ENCODE measurements at regions not wholly inside any gene's neighbourhood (a gene's known extent, or its start where the extent isn't known, plus 50 kb on each side); places are given as distances from the start of the nearest gene placed in this dataset.
"Not testable (repeated sequence)": the region's sequence is repeated elsewhere in the genome, so short reads cannot be mapped to it uniquely, and the experiment has no call there.

DNA sequence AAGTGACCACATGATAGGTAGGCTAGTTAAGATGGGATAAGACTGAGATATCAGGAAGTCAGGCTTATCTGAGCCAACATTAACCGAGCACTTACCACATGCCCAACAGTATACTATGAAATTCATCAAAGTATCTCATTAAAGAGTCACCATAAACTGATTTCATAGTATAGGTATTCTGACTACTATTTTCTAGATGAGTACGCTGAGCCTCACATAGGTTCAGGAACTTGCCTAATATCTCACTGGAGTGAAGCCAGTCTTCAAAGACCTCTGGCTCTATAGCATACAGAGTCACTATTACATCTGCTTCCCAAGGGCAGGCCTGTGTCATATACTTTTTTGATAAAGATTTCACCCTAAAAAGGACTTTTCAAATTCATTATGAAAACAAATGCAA is 115.6 kb upstream of the NGF start:
- no peak for DNase-seq (ENCODE audit: low spot score)

DNA sequence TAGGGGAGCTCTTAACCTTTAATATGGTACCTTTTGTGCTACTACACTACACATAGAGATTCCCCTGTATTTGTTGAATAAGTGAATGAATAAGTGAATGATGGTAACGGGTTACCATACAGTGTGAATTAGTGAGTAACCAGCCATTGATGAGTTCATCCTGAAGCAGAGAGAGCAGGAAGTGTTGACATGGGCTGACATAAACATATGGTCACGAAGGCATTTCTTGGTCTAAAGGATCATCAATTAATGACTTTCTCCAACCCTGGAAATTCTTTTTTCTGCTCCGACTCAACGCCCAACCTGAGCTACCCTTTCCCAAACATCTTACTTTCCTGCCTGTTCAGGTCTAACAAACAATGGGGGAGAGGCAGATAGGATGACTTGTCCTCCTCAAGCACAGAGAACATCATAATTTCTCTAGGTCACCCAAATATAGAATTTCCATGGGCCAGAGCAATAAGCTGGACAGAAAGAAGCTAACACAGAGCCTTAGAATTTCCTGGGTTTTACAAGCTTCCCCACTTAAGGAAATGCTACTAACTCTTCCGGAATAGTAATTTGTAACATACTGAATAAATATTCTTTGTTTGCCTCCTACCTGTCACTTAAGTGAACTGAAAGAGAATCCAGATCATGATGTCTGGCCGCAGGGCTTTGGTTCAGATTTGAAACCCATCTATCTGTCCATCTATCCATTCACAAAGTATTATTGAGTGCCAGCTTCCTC is 114.7 kb upstream of the NGF start:
- no peak for DNase-seq (ENCODE audit: low spot score)

- no peak for DNase-seq (ENCODE audit: low spot score)
Measured at GRCh38 chr1:115450501-115451040, 112.5 kb upstream of the NGF start.

- no peak for DNase-seq (ENCODE audit: low spot score)
Measured at GRCh38 chr1:115448282-115449044, 110.4 kb upstream of the NGF start.

DNA sequence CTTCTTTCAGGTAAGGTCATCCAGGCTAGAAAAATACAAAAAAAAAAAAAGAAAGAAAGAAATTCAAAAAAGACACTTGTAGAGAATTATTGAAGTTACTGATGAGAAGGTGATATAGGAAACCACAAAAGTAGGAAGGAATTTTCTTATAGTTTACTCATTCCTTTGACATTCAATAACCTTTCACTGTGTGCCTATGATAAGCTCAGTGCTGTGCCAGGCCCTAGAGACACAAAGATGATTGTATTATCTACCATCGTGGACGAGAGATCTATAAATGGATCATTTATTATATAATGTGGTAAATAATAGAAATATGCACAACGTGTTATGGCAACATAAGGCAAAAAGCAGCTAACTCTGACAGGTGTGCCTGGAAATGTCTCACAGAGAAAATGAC is 109.6 kb upstream of the NGF start:
- no peak for DNase-seq (ENCODE audit: low spot score)

DNA sequence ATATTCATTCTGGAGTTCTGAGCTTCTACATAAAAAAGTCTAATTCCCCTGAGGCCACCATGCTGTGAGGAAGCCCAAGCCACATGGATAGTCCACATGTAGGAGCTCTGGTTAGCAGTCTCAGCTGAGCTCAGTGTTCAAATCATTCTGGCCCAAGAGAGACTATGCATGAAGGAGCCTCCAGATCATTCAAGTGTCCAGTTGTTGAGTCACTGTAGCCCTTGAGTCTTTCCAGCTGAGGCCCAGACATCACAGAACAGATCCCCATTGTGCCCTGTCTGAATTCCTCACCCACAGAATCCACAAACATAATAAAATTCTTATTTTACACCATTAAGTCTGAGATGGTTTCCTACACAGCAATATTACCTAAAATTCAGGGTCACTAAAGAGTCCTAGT is 107.0 kb upstream of the NGF start:
- no peak for DNase-seq (ENCODE audit: low spot score)

GRCh38 chr1:115440733-115441132 is 102.7 kb upstream of the NGF start:
- DNase-seq (ENCODE audit: low spot score) = no peak

- not testable (repeated sequence) for DNase-seq (ENCODE audit: low spot score)
Measured at GRCh38 chr1:115439520-115439919, 101.5 kb upstream of the NGF start.

DNA sequence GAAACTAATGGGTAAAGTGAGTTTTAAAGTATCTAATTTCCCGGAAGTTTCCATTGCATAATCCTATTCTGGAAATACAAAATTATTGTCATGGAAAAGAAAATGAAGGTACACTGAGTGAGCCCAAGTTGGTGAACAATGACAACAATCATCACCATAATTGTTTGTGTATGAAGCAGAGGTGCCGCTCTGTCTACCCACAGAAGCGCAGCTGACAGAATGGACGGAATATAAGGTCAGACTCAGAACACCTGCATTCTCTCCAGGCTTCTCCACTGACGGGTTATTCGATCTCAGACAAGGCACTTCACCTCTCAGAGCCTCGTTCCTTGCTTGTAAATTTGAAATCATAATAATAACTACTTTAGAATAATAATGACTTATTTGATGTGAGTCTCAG is 99.1 kb upstream of the NGF start:
- no peak for DNase-seq (ENCODE audit: low spot score)

DNA sequence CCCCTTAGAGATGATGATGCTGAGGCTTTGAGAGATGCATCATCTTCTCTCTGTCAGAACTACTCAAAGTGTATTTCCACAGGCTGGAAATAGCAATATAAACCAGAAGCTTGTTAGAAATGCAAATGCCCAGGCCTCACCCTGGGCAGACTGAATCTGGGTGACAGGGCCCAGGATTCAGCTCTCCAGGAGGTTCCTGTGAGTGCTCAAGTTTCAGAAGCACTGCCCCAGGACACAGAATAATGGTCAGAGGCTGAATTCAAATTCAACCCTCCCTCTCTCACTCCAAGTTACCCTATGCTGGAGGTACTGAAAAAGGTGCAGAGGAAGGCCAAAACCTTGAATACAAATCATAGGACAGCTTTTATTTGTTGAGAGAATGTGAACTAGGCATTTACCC is 98.5 kb upstream of the NGF start:
- no peak for DNase-seq (ENCODE audit: low spot score)

DNA sequence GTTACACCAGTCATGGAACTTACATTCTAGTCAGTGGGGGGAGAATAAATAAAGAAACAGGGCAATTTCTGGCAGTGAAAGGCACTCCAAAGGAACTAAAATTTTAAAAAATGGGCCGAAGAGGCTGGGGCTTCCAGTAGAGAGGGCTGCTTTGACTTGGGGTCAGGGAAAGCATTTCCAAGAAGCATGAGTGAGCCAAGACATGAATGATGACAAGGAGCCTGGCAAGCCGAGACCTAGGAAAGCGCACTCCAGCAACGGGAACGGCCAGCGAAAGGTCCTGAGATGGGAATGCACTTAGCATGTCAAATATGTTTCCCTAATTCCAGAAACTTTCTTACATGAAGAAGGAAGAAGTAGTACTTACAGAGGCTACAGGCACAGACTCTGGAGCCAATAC is 95.4 kb upstream of the NGF start:
- no peak for DNase-seq (ENCODE audit: low spot score)

GRCh38 chr1:115432061-115432460 is 94.0 kb upstream of the NGF start:
- DNase-seq (ENCODE audit: low spot score) = no peak

DNA sequence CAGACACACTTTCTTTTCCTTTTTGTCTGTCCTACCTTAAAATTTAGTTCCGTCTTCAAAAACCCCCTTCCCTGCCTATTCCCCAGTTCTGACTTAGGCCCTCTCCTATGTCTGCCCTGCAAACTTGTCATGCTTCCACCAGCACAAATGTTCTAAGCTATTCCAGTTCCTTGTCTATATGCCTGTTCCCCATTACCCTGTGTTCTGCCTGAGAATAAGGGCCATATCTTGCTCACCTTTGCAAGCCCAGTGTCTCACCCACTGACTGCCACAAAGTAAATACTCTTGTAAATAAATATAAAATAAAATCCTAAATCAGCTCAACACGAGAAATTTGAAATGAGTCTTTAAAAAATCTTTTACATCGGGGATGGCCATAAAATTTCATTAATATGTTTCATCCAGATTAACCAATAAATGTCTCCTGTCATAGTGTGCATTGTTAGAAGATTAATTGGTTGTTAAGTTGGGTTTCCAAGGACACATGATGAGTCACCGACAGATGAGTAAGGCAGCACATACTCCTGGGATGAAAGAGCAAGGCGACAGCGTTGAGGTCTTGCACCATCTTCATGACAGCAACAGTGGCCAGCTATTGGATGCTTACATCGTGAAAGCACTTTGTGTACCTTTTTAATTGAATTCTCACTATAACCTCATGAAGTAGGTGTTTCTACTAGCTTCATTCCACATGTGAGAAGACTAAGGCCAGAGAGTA is 92.6 kb upstream of the NGF start:
- DNase-seq (ENCODE audit: low spot score) = no peak

DNA sequence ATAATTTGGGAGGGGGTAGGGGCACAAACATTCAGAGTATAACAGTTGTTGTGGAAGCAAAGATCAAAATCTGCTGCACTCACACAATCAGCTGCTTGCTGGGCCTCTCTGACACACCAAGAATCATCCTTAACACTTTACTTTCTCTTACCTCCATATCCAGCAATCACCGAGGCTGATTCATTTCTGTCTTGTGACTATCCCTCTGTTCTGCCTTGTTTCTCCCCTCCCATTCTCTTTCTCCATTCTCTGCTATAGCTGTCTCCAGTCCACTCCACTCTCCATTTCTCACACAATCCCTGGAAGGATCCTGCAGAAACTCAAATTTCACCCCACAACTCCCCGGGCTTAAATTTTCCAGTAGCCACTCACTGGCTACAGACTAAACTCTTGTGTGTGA is 91.8 kb upstream of the NGF start:
- DNase-seq (ENCODE audit: low spot score) = no peak

- no peak for DNase-seq (ENCODE audit: low spot score)
Measured at GRCh38 chr1:115429241-115429640, 91.2 kb upstream of the NGF start.

DNA sequence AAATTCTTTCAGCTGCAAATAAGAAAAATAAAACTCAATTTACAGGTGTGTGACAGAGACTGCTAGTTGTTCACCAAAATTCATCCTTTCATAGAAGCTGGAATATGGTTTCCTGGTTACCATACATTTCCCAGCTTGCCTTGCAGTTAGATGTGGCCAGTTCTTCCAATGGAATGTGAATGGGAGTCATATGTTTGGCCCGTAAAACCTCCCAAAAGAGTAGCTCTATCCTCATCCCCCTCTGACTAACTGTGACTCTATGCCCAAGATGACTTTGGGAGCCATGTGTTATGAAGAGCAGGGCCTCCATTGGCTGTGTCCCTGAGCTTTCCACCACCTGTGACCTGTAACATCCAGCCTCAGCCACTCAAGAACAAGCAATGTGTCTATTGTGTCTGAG is 90.6 kb upstream of the NGF start:
- DNase-seq (ENCODE audit: low spot score) = no peak

GRCh38 chr1:115428256-115428655 is 90.2 kb upstream of the NGF start:
- no peak for DNase-seq (ENCODE audit: low spot score)

GRCh38 chr1:115426956-115427355 is 88.9 kb upstream of the NGF start:
- no peak for DNase-seq (ENCODE audit: low spot score)

DNA sequence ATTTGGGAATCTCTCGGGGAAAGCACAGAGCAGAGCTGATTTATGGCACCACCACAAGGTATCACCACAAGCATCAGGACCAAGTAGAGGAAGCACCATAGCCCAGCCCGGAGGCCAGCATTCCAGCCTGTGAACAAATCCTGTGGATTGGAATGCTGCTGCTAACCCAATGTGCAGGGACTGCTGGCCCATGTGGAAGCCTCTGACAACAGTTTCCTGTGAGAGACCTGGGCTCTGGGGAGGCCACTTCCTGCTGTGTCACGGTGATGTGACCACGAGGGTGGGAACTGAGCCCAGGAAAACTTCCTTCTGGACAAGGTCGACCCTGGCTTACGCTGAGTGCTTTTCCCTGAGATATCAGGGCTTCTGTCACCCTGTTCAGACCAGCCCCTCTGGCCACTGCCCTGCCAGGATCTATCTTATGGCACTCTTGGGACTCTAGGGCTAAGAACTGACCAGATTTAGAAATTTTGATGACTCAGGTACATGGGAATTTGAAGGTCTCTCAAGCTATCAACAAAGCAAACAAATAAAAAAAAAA is 88.3 kb upstream of the NGF start:
- no peak for DNase-seq (ENCODE audit: low spot score)

GRCh38 chr1:115425442-115425841 is 87.4 kb upstream of the NGF start:
- DNase-seq (ENCODE audit: low spot score) = no peak

- DNase-seq (ENCODE audit: low spot score) = no peak
Measured at GRCh38 chr1:115423776-115424175, 85.7 kb upstream of the NGF start.

- no peak for DNase-seq (ENCODE audit: low spot score)
Measured at GRCh38 chr1:115419571-115419970, 81.5 kb upstream of the NGF start.

DNA sequence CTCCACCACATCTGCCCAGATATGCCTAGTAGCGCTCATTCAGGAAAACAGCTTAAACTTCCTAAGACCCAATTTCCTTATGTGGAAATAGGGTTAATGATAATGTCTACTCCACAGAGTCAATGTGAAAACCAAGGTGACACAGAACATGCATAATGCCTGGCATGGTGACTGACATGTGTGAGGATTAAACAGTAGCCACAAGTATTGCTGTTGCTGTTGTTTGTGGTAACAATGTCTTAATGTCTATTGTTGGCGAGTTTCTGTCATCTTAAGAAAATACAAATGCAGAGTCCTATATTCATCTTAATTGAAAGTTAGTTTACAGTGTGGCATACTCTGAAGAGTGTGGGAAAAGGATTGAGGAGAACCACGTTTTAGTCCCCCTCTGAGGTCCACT is 75.6 kb upstream of the NGF start:
- no peak for DNase-seq (ENCODE audit: low spot score)

Measured in germinal center (tissue), 1 donor.